Epithelial cell of esophagus (primary cell): ENCODE measurements at regions not wholly inside any gene's neighbourhood (a gene's known extent, or its start where the extent isn't known, plus 50 kb on each side); places are given as distances from the start of the nearest gene placed in this dataset.

Experiments used
- DNase-seq: peaks from one replicate; pipeline ENCODE4 v3.0.0; 2010; ENCODE audit warnings: low read depth
- H3K4me3 ChIP-seq: 2 replicates; pipeline ENCODE4 v1.5.1; 2011; ENCODE audit warnings: mild to moderate bottlenecking, low read length, control low read depth
- TF ChIP-seq, protein P1 (sequence below): IDR thresholded peaks from 2 replicates; pipeline ENCODE4 v1.5.1; 2011; ENCODE audit warnings: low read depth, mild to moderate bottlenecking, low read length, control low read depth, inconsistent platforms; ENCODE audit not compliant: insufficient read depth; ENCODE audit errors: missing control alignments

GRCh38 chr17:33806631-33807030 is 448.5 kb upstream of the CCL2 start:
- TF ChIP-seq, protein P1, sequence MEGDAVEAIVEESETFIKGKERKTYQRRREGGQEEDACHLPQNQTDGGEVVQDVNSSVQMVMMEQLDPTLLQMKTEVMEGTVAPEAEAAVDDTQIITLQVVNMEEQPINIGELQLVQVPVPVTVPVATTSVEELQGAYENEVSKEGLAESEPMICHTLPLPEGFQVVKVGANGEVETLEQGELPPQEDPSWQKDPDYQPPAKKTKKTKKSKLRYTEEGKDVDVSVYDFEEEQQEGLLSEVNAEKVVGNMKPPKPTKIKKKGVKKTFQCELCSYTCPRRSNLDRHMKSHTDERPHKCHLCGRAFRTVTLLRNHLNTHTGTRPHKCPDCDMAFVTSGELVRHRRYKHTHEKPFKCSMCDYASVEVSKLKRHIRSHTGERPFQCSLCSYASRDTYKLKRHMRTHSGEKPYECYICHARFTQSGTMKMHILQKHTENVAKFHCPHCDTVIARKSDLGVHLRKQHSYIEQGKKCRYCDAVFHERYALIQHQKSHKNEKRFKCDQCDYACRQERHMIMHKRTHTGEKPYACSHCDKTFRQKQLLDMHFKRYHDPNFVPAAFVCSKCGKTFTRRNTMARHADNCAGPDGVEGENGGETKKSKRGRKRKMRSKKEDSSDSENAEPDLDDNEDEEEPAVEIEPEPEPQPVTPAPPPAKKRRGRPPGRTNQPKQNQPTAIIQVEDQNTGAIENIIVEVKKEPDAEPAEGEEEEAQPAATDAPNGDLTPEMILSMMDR = no peak
- DNase-seq = no peak
- no peak overlapping the region for H3K4me3 ChIP-seq

DNA sequence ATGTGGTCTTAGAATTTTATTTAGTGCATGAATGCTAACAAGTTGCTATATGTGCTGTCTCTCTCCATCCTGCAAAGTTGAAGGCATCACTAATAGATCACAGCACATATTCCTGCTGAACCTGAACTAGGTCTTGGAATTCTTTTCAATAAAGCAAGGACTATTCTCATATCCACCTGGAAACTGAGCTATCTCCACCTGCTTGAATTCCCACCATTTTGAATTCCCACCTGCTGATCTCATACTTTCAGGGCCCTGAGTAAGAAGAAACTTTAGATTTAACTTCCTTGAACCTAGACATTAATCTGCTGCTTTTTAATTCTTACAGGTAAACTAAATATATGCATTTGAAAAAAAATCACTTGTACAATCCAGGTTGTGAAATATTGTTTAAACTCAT is 445.3 kb upstream of the CCL2 start:
- DNase-seq = no peak
- TF ChIP-seq, protein P1 = no peak

GRCh38 chr17:33811004-33811760 is 443.9 kb upstream of the CCL2 start:
- DNase-seq = no peak
- TF ChIP-seq, protein P1 = no peak
- no peak overlapping the region for H3K4me3 ChIP-seq

More for the DNA sequence above, 445.3 kb upstream of the CCL2 start:
- H3K4me3 ChIP-seq = no peak overlapping the region

- DNase-seq = no peak
- no peak overlapping the region for H3K4me3 ChIP-seq
- TF ChIP-seq, protein P1 = no peak
Measured at GRCh38 chr17:33811984-33812577, 443.0 kb upstream of the CCL2 start.

GRCh38 chr17:33814852-33815251 is 440.2 kb upstream of the CCL2 start:
- DNase-seq = no peak
- TF ChIP-seq, protein P1 = no peak
- no peak overlapping the region for H3K4me3 ChIP-seq

GRCh38 chr17:33816036-33816435 is 439.0 kb upstream of the CCL2 start:
- TF ChIP-seq, protein P1 = no peak
- no peak overlapping the region for H3K4me3 ChIP-seq
- DNase-seq = no peak
